ENCODE measurements at regions not wholly inside any gene's neighbourhood (a gene's known extent, or its start where the extent isn't known, plus 50 kb on each side); places are given as distances from the start of the nearest gene placed in this dataset.

- TF ChIP-seq ZFX (IDR thresholded peaks at IDR 0.05): no peak
- no peak for TF ChIP-seq CTCF (conservative IDR thresholded peaks at IDR 0.05)
- H3K27ac ChIP-seq: no peak overlapping the region
These were observed 167.9 kb downstream of the TNFSF18 start for GRCh38 chr1:172882791-172883386.

- no peak overlapping the region for H3K27ac ChIP-seq
- no peak for TF ChIP-seq ZFX (IDR thresholded peaks at IDR 0.05)
- TF ChIP-seq CTCF (conservative IDR thresholded peaks at IDR 0.05): no peak
These were observed 167.4 kb downstream of the TNFSF18 start for GRCh38 chr1:172883387-172883791.

- H3K27ac ChIP-seq: no peak overlapping the region
These were observed 166.9 kb downstream of the TNFSF18 start for GRCh38 chr1:172883844-172884243.

GRCh38 chr1:172885411-172885810 lies 165.3 kb downstream of the TNFSF18 start:
- H3K27ac ChIP-seq: no peak overlapping the region
- TF ChIP-seq CTCF (conservative IDR thresholded peaks at IDR 0.05): no peak
- no peak for TF ChIP-seq ZFX (IDR thresholded peaks at IDR 0.05)

More at GRCh38 chr1:172883844-172884243, 166.9 kb downstream of the TNFSF18 start:
- no peak for TF ChIP-seq ZFX (IDR thresholded peaks at IDR 0.05)
- TF ChIP-seq CTCF (conservative IDR thresholded peaks at IDR 0.05): no peak

GRCh38 chr1:172885971-172886370 lies 164.8 kb downstream of the TNFSF18 start:
- TF ChIP-seq CTCF (conservative IDR thresholded peaks at IDR 0.05) (no peak), ZFX (IDR thresholded peaks at IDR 0.05) (no peak)
- no peak overlapping the region for H3K27ac ChIP-seq

GRCh38 chr1:172887162-172887561 lies 163.6 kb downstream of the TNFSF18 start:
- no peak for TF ChIP-seq CTCF (conservative IDR thresholded peaks at IDR 0.05)
- TF ChIP-seq ZFX (IDR thresholded peaks at IDR 0.05): no peak
- no peak overlapping the region for H3K27ac ChIP-seq

GRCh38 chr1:172893146-172893841 lies 157.4 kb downstream of the TNFSF18 start:
- peak overlapping the region; percentile 9; the same call in 1 of the 2 replicates for H3K27ac ChIP-seq
- TF ChIP-seq CTCF (conservative IDR thresholded peaks at IDR 0.05): no peak
- TF ChIP-seq ZFX (IDR thresholded peaks at IDR 0.05): no peak
